Mesothelial cell of epicardium (in vitro differentiated cells): ENCODE measurements at regions not wholly inside any gene's neighbourhood (a gene's known extent, or its start where the extent isn't known, plus 50 kb on each side); places are given as distances from the start of the nearest gene placed in this dataset.

Source experiments
- DNase-seq, 2 experiments: peaks; one replicate each; pipeline ENCODE4 v3.0.0; 2021; ENCODE audit warnings: low spot score in 2 of 2; ENCODE audit not compliant: unreplicated experiment in 2 of 2
- H3K27ac Mint-ChIP-seq: 2 replicates; pipeline ENCODE4 v1.8.0; 2021; ENCODE audit warnings: mixed read lengths
- H3K27me3 Mint-ChIP-seq: 2 replicates; pipeline ENCODE4 v1.8.0; 2021; ENCODE audit warnings: low read depth, mixed read lengths
- H3K36me3 Mint-ChIP-seq: 2 replicates; pipeline ENCODE4 v1.8.0; 2021; ENCODE audit warnings: mixed read lengths
- H3K4me1 Mint-ChIP-seq: 2 replicates; pipeline ENCODE4 v1.8.0; 2021; ENCODE audit warnings: mixed read lengths
- H3K4me3 Mint-ChIP-seq: 2 replicates; pipeline ENCODE4 v1.8.0; 2021; ENCODE audit warnings: mild to moderate bottlenecking, moderate library complexity, mixed read lengths
- H3K9me3 Mint-ChIP-seq: 2 replicates; pipeline ENCODE4 v1.8.0; 2021; ENCODE audit warnings: mixed read lengths
- CTCF ChIP-seq: fragments of 200-600 bp; sonication (generic); IDR thresholded peaks from one replicate; pipeline ENCODE4 v1.5.0; 2021; ENCODE audit warnings: antibody characterized with exemption; ENCODE audit not compliant: unreplicated experiment

DNA sequence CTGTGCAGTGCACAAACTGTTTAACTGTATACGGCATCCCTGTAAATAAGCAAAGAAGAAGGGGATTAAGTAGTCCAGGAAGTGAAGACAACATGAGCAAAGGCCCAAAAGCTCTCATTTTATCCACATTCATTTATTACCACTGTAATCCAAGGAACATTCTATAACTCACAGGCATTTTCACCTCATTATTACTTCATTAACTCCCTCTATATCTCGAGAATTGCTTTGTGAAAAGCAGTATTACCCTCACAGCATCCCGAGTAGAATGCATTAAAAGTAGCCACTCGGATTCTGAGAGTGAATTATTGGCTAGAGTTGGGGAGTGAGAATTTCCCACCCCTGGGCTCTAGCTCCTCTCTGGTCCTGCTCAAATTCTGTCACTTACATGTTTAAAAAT is 51.0 kb upstream of the CHCHD3 start:
- peaks cover 3% of the 10 kb centered on the region for H3K4me1 Mint-ChIP-seq
- H3K9me3 Mint-ChIP-seq, result no peaks in the 10 kb centered on the region
- peaks cover 55% of the 10 kb centered on the region for H3K27me3 Mint-ChIP-seq
- no peak for TF ChIP-seq CTCF
- H3K27ac Mint-ChIP-seq, result no peak overlapping the region
- no peak overlapping the region for H3K4me3 Mint-ChIP-seq
- DNase-seq, result no peak
- no peaks in the 10 kb centered on the region for H3K36me3 Mint-ChIP-seq

DNA sequence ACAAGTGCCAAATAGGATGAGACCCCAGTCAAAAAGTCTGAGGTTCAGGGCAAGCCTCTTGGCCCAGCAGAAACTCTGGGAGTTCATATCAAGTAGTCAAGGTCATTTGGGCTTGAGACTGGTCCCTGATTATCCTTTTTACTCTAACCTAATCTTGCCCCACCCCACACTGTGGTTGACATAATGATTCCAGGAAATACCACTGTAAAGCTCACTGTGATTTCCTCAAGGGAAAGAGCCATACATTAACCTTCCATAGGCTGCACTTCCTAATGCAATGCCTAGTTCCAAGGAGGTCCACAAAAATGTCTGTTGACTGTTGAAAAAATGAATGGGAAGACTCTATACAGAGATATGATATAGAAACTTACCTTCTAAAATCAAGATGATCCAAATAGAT is 52.9 kb upstream of the CHCHD3 start:
- no peaks in the 10 kb centered on the region for H3K9me3 Mint-ChIP-seq
- peaks cover 67% of the 10 kb centered on the region for H3K27me3 Mint-ChIP-seq
- DNase-seq, result no peak
- TF ChIP-seq CTCF, result no peak
- no peaks in the 10 kb centered on the region for H3K36me3 Mint-ChIP-seq
- H3K27ac Mint-ChIP-seq, result no peak overlapping the region
- H3K4me1 Mint-ChIP-seq, result peaks cover 5% of the 10 kb centered on the region
- H3K4me3 Mint-ChIP-seq, result no peak overlapping the region

GRCh38 chr7:133135451-133135850 is 53.6 kb upstream of the CHCHD3 start:
- peaks cover 7% of the 10 kb centered on the region for H3K4me1 Mint-ChIP-seq
- H3K9me3 Mint-ChIP-seq, result no peaks in the 10 kb centered on the region
- no peak for DNase-seq
- H3K36me3 Mint-ChIP-seq, result no peaks in the 10 kb centered on the region
- peaks cover 68% of the 10 kb centered on the region for H3K27me3 Mint-ChIP-seq
- no peak overlapping the region for H3K27ac Mint-ChIP-seq
- no peak overlapping the region for H3K4me3 Mint-ChIP-seq
- no peak for TF ChIP-seq CTCF

- peak in 1 of 2 experiments; percentile 48 for DNase-seq
- peaks cover 58% of the 10 kb centered on the region for H3K27me3 Mint-ChIP-seq
- no peak overlapping the region for H3K4me3 Mint-ChIP-seq
- H3K4me1 Mint-ChIP-seq, result peaks cover 7% of the 10 kb centered on the region
- H3K36me3 Mint-ChIP-seq, result no peaks in the 10 kb centered on the region
- TF ChIP-seq CTCF, result peak; percentile 15
- no peaks in the 10 kb centered on the region for H3K9me3 Mint-ChIP-seq
- H3K27ac Mint-ChIP-seq, result no peak overlapping the region
These were observed 57.5 kb upstream of the CHCHD3 start for GRCh38 chr7:133139350-133139749.

- DNase-seq, result no peak
These were observed 57.9 kb upstream of the CHCHD3 start for GRCh38 chr7:133139801-133140200.

More at GRCh38 chr7:133139801-133140200, 57.9 kb upstream of the CHCHD3 start:
- H3K36me3 Mint-ChIP-seq, result no peaks in the 10 kb centered on the region
- H3K27ac Mint-ChIP-seq, result no peak overlapping the region
- no peak for TF ChIP-seq CTCF
- no peaks in the 10 kb centered on the region for H3K9me3 Mint-ChIP-seq
- no peak overlapping the region for H3K4me3 Mint-ChIP-seq
- peaks cover 61% of the 10 kb centered on the region for H3K27me3 Mint-ChIP-seq
- peaks cover 7% of the 10 kb centered on the region for H3K4me1 Mint-ChIP-seq
